ENCODE measurements at regions not wholly inside any gene's neighbourhood (a gene's known extent, or its start where the extent isn't known, plus 50 kb on each side); places are given as distances from the start of the nearest gene placed in this dataset.

DNA sequence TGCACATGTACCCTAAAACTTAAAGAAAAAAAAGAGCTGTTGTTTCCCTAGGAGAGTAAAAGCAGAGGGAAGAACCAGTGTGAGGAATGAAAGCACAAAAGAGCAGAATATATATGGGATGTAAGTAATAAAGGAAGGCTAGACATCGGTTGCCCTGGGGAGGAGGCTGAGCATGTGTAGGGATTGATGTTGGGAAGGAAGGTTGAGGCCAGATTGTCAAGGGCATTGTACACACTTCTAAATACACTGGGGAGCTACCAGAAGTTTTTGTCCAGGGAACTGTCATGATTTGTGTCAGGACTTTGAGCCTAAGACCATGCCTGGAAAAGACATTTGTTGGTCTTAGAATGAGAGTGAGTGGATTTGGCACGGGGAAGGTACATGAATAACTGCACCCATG, 467.1 kb downstream of the GPAT3 start:
- TF ChIP-seq CTCF (IDR thresholded peaks at IDR 0.05 in 4 of 5, conservative IDR thresholded peaks at IDR 0.05 in 1 of 5): no peak
- no peak for TF ChIP-seq POLR2A (IDR thresholded peaks at IDR 0.05)
